NCI-H345 treated with DMSO at 0.1 percent for 48 hours (cell line): ENCODE measurements at regions not wholly inside any gene's neighbourhood (a gene's known extent, or its start where the extent isn't known, plus 50 kb on each side); places are given as distances from the start of the nearest gene placed in this dataset.
"Not testable (repeated sequence)": the region's sequence is repeated elsewhere in the genome, so short reads cannot be mapped to it uniquely, and the experiment has no call there.

Experiments
- DNase-seq: peaks from one replicate; lab custom pipeline; 2025; ENCODE audit not compliant: unreplicated experiment; lab: John Stamatoyannopoulos, UW

DNA sequence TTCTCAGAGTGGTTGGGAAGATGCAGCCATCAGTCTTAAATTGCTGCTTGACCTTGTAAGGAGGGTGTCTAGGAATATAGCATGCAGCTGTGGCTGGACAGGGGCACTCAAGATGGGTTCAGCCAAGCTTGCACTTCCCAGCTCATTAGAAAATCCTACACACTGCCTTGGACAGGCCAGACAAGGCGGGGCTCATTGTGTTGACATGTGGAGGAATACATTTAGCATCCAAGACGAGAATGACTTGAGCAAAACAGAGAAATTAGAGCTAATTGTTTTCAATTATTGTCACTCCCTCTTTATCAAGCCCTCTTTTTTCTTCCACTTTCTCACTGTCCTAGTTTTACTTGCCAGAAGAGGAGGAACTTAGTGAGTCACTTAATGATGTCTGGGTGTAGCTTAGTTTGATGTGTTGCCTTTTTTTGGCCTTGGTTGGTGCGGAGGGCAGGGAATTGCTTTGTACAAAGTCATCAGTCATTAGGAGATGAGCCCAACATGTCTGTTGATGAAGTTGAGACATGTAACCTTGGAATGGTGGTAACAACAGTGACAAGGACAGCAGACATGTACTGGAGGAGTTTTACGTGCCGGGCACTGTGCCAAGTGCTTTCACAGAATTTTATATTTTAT lies 1219.3 kb upstream of the WWC1 start:
- DNase-seq: no peak

- no peak for DNase-seq
Measured at GRCh38 chr5:167081561-167081960, 1209.9 kb upstream of the WWC1 start.

DNA sequence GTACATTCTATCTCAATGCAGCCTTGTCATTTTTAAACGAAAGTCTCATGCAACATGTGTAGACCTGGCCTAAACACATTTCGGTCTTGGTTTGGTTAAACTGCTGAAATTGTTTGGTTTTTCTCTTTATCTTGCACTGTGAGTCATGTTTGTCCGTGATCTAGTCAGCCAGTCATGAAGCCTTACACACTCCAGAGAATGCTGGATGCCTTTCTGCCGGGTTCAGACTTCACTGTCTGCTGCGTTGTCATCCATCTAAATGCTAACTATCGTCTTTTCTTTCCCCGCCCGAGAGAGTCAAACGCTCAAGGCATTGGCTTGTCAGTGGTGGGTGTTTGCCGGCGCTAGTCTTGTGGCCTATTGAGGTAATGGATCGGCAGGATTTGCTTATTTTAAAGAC lies 1194.6 kb upstream of the WWC1 start:
- no peak for DNase-seq

- no peak for DNase-seq
Measured at GRCh38 chr5:167104351-167104750, 1187.1 kb upstream of the WWC1 start.

DNA sequence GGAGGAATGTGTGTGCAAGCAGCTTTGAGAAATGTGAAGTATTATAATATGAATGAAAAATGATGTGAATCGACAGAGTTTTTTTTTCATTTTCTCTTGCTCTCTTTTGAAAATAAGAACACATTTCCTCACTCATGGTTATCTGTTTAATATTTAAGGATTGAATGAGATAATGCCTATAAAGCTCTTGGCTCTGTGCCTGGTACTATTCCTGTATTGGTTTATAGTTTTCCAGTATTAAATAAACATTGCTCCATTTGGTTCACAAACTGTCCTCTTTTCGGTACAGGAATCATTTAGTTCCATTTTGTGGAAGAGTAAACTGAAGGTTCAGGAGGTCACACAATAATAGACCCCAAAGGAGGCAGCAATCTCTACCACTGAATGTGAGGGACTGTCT lies 1185.5 kb upstream of the WWC1 start:
- no peak for DNase-seq

- no peak for DNase-seq
Measured at GRCh38 chr5:167107684-167108083, 1183.8 kb upstream of the WWC1 start.

GRCh38 chr5:167108266-167108665 lies 1183.2 kb upstream of the WWC1 start:
- not testable (repeated sequence) for DNase-seq

DNA sequence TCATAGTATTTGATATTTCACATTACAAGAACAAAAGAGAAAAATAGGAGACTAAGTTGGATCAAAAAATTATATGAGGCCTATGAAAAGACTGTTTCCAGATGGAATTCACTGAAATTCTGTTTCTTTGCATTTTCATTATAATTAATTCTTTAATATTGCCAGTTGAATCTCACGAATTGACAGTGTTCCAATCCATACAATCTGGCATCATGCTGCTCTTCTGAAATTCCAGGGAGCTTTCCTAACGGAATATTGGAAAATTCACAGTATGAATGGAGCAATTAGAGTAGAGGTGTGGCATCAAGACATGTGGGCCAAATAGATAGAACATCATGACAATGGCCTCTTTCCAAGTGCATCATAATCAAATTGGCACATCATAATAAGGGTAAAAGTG lies 1178.9 kb upstream of the WWC1 start:
- DNase-seq: no peak

GRCh38 chr5:167122267-167122666 lies 1169.2 kb upstream of the WWC1 start:
- no peak for DNase-seq

- DNase-seq: no peak
Measured at GRCh38 chr5:167123126-167123525, 1168.3 kb upstream of the WWC1 start.

GRCh38 chr5:167128581-167128980 lies 1162.9 kb upstream of the WWC1 start:
- no peak for DNase-seq

DNA sequence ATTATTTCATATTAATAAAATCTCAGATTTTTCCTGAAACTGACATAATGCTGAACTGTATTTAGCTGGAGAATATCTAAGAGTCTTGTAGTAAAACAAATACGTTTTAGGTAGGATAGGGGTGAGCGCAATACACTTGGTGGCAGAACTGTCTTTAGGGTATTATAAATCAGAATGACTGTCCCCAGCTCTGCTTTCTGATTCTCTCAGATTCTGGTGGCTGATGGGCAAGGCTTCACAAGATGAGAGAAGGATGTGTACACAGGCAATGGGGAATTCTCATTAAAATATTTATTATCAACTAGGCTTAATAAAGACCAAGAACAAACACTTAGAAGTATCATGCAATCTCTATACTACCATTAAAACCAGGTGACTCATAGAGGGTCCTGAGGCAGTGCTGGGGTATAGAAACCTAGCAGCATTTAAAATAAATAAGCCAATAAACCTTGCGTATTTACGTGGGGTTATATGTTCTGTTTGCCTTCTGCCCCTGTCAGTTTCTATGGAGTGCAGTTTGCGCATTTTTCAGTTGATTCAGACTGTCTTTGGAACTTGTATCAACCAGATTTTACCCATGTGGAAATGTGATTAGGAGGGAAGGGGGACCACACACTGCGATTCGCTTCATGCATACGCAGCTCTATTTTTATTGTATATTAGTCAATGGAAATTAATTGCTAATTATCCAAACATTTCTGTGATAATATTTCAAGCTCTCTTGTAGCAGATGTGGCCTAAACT lies 1150.7 kb upstream of the WWC1 start:
- no peak for DNase-seq

DNA sequence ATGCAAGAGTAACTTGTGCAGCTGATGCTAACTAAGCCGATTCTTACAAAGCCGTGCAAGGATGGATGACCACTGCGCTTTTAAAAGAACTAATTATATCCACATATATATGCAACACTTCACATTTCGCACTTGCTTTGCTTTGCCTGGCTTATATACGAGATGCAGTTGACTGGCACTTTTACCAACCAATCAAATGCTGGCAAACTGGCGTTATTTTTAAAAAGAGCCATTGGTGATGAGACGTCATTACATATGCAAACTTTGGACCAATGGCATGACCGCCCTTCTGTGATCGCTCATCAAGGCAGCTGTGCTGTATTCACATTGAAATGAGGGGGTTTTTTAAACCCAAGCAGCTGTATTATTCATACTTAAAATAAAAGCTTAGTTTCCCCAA lies 1147.7 kb upstream of the WWC1 start:
- no peak for DNase-seq

DNA sequence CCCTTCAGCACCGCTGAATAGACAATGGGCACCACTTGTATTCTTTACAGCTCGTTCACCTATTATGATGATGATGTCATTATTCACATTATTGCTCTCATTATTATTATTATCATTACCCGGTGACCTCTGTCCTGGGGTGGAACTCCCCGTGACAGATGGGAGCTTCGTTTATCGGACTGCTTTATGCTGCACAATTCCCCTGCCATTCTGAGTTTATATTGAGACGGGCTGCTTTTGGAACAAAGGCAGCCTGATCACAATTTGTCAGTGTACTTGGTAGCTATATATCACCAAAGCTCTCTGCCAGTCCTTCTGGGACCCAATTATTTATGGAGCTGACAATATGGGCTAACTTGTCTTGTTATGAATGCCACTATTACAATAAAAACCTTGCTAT lies 1145.6 kb upstream of the WWC1 start:
- DNase-seq: no peak

- DNase-seq: no peak
Measured at GRCh38 chr5:167147879-167148278, 1143.6 kb upstream of the WWC1 start.

DNA sequence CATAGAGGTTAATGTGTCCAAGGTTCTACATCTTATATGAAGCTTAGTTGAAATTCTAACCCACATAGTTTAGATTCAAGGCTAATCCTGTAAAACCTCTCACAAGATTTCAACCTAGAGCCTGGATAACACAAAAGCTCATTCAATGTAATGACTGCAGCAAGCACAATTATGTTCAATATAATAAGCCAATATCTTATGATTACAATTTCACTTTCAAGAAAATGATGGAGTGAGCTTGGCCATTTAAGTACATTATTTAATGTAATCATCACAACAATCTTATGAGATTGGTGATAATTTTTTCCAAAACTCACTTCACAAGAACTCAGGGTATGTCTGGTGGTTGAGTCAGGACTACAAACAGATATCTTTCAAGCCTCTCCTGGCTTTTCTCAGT lies 1140.8 kb upstream of the WWC1 start:
- no peak for DNase-seq

DNA sequence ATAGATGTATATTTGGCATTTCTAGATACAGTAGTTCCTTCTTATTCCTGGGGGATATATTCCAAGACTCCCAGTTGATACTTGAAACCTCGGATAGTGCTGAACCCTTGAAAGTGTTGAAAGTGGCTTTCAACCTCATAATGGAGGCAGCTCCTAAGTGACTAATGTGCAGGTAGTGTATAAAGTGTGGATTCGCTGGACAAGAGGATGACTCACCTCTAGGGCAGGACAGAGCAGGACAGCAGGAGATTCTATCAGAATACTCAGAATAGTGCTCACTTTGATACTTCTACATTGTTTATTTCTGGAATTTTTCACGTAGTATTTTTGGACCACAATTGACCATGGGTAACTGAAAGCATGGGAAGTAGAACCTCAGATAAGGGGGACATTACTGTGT lies 1138.9 kb upstream of the WWC1 start:
- DNase-seq: no peak

DNA sequence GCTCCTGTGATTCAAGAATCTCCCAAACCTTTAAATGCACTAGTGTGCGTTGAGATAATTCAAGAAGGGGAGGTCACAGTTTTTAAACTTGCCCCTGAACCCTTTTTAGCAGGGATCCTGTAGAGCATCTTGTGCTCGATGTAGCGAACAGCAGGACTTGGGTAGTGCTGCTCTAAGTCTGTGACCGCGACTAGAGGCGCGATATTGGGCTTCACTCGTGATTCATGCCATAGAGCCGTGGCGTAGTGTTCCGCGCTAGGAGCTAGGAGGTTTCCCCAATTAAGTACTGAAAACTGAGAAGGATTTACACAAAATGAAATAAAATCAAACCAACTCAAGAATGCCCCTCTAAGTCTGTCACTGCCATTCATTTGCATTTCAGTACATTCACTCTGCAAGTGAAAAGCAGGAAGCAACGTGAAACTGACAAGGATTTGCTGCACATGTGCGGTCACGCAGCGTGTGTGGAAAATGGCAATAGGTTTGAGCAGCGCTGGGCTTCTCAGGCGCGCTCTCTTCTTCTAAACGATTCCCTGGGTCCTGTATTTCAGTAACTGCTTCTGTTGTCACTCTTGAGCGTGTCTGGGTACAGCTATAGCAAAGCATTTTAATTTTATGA lies 1135.9 kb upstream of the WWC1 start:
- DNase-seq: no peak

DNA sequence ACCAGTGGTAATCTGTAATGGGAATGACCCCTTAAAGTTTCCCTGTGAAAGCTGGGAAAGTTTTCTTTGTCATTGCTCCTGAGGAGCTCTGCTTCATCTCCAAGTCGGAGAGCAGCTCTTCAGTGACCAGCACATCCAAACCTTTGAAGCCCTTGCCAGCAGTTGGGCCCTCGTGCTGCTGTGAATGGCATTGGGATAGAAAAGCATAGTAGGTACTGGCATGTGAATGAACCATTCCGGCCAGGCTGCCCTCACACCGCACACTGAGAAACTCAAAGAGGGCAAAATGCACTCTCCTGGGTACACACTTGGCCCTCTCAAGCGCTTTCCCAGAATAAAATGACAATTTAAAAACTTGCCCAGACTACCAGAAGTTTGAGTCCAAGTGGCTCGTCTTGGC lies 1135.0 kb upstream of the WWC1 start:
- no peak for DNase-seq

DNA sequence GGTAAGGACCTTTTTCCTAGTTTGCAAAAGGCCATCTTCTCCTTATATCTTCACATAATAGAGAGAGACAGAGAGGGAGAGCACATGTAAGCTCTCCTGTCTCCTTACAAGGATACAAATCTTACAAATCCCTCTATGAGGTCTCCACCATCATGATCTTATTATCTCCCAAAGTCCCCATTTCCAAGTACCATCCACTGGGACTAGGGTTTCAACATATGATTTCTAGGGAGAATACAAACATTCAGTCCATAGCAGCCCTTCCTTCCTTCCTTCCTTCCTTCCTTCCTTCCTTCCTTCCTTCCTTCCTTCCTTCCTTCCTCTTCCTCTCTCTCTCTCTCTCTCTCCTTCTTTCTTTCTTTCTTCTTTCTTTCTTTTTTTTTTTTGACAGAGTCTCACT lies 1132.9 kb upstream of the WWC1 start:
- no peak for DNase-seq

DNA sequence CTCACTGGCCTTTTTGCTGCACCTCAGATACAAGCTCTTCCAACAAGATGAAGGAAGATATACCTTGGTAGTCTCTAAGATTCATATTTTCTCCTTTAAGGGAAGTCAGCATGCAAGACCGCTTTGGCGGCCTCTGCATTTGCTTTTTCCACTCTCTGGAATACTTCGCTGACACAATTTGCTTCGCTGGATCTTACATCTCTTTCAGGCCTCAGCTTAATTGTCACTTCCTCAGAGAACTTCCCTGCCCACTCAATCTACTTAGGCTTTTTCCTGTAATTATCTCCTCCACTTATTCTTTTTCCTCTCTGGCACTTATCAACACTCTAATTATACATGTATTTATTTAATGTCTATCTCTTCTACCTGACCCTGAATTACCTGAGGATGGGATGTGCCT lies 1131.1 kb upstream of the WWC1 start:
- DNase-seq: no peak

GRCh38 chr5:167166696-167167095 lies 1124.7 kb upstream of the WWC1 start:
- no peak for DNase-seq
